ENCODE measurements at regions not wholly inside any gene's neighbourhood (a gene's known extent, or its start where the extent isn't known, plus 50 kb on each side); places are given as distances from the start of the nearest gene placed in this dataset.
"Not testable (repeated sequence)": the region's sequence is repeated elsewhere in the genome, so short reads cannot be mapped to it uniquely, and the experiment has no call there.

GRCh38 chr4:111933703-111934102 is 211.6 kb upstream of the FAM241A start:
- FAIRE-seq, result no peak

GRCh38 chr4:111934314-111934713 is 210.9 kb upstream of the FAM241A start:
- FAIRE-seq, result no peak

- peak; percentile 44 for FAIRE-seq
These were observed 207.9 kb upstream of the FAM241A start for GRCh38 chr4:111937368-111937767.

GRCh38 chr4:111941957-111942356 is 203.3 kb upstream of the FAM241A start:
- no peak for FAIRE-seq

GRCh38 chr4:111943796-111944203 is 201.5 kb upstream of the FAM241A start:
- no peak for FAIRE-seq

- no peak for FAIRE-seq
These were observed 200.2 kb upstream of the FAM241A start for GRCh38 chr4:111945014-111945413.

- no peak for FAIRE-seq
These were observed 198.5 kb upstream of the FAM241A start for GRCh38 chr4:111946800-111947199.

- no peak for FAIRE-seq
These were observed 192.6 kb upstream of the FAM241A start for GRCh38 chr4:111952688-111953087.

GRCh38 chr4:111954550-111954949 is 190.7 kb upstream of the FAM241A start:
- FAIRE-seq, result no peak

GRCh38 chr4:111955001-111955400 is 190.3 kb upstream of the FAM241A start:
- no peak for FAIRE-seq

- no peak for FAIRE-seq
These were observed 188.1 kb upstream of the FAM241A start for GRCh38 chr4:111957116-111957515.

GRCh38 chr4:111957997-111958396 is 187.3 kb upstream of the FAM241A start:
- no peak for FAIRE-seq

GRCh38 chr4:111959222-111959621 is 186.0 kb upstream of the FAM241A start:
- no peak for FAIRE-seq

GRCh38 chr4:111960241-111960667 is 185.0 kb upstream of the FAM241A start:
- no peak for FAIRE-seq

- FAIRE-seq, result not testable (repeated sequence)
These were observed 184.2 kb upstream of the FAM241A start for GRCh38 chr4:111961026-111961425.

- FAIRE-seq, result no peak
These were observed 183.4 kb upstream of the FAM241A start for GRCh38 chr4:111961809-111962208.

- no peak for FAIRE-seq
These were observed 182.0 kb upstream of the FAM241A start for GRCh38 chr4:111963158-111963700.

- FAIRE-seq, result no peak
These were observed 167.8 kb upstream of the FAM241A start for GRCh38 chr4:111977419-111977965.

GRCh38 chr4:111979921-111980320 is 165.3 kb upstream of the FAM241A start:
- no peak for FAIRE-seq

- no peak for FAIRE-seq
These were observed 163.2 kb upstream of the FAM241A start for GRCh38 chr4:111982089-111982488.

GRCh38 chr4:111984169-111984819 is 161.0 kb upstream of the FAM241A start:
- no peak for FAIRE-seq

- no peak for FAIRE-seq
These were observed 159.8 kb upstream of the FAM241A start for GRCh38 chr4:111985426-111985825.

- FAIRE-seq, result no peak
These were observed 159.2 kb upstream of the FAM241A start for GRCh38 chr4:111986095-111986494.

- FAIRE-seq, result no peak
These were observed 156.7 kb upstream of the FAM241A start for GRCh38 chr4:111988514-111988913.

- no peak for FAIRE-seq
These were observed 155.4 kb upstream of the FAM241A start for GRCh38 chr4:111989817-111990216.

Measured in G401.6 (cell line).